ENCODE measurements at regions not wholly inside any gene's neighbourhood (a gene's known extent, or its start where the extent isn't known, plus 50 kb on each side); places are given as distances from the start of the nearest gene placed in this dataset.

- no peaks in the 10 kb centered on the region for H3K4me1 Mint-ChIP-seq (ENCODE audit: low read depth)
- TF ChIP-seq CTCF (IDR thresholded peaks at IDR 0.05): no peak
- no peak for DNase-seq (ENCODE audit: low spot score)
- H3K4me3 Mint-ChIP-seq (ENCODE audit: unreplicated experiment): no peak overlapping the region
- peaks cover 23% of the 10 kb centered on the region for H3K9me3 Mint-ChIP-seq (ENCODE audit: low read depth)
- H3K27me3 Mint-ChIP-seq (ENCODE audit: low read depth): no peaks in the 10 kb centered on the region
- H3K36me3 Mint-ChIP-seq (ENCODE audit: low read depth): no peaks in the 10 kb centered on the region
- H3K27ac Mint-ChIP-seq (ENCODE audit: unreplicated experiment): no peak overlapping the region
Observed at GRCh38 chrX:122076241-122076640, 1028.8 kb downstream of the GLUD2 start.

GRCh38 chrX:122078079-122078478, 1030.7 kb downstream of the GLUD2 start:
- Mint-ChIP-seq H3K27me3 (ENCODE audit: low read depth) (no peaks in the 10 kb centered on the region), H3K9me3 (ENCODE audit: low read depth) (peaks cover 13% of the 10 kb centered on the region), H3K27ac (ENCODE audit: unreplicated experiment) (no peak overlapping the region), H3K36me3 (ENCODE audit: low read depth) (no peaks in the 10 kb centered on the region), H3K4me3 (ENCODE audit: unreplicated experiment) (no peak overlapping the region), H3K4me1 (ENCODE audit: low read depth) (no peaks in the 10 kb centered on the region)
- TF ChIP-seq CTCF (IDR thresholded peaks at IDR 0.05): no peak
- DNase-seq (ENCODE audit: low spot score): no peak

- H3K9me3 Mint-ChIP-seq (ENCODE audit: low read depth): peaks cover 25% of the 10 kb centered on the region
- H3K27ac Mint-ChIP-seq (ENCODE audit: unreplicated experiment): no peak overlapping the region
- no peak overlapping the region for H3K4me3 Mint-ChIP-seq (ENCODE audit: unreplicated experiment)
- no peak for TF ChIP-seq CTCF (IDR thresholded peaks at IDR 0.05)
- DNase-seq (ENCODE audit: low spot score): no peak
- peaks cover 9% of the 10 kb centered on the region for H3K4me1 Mint-ChIP-seq (ENCODE audit: low read depth)
- no peaks in the 10 kb centered on the region for H3K36me3 Mint-ChIP-seq (ENCODE audit: low read depth)
- no peaks in the 10 kb centered on the region for H3K27me3 Mint-ChIP-seq (ENCODE audit: low read depth)
Observed at GRCh38 chrX:122087341-122087740, 1039.9 kb downstream of the GLUD2 start.

GRCh38 chrX:122091571-122091970, 1044.2 kb downstream of the GLUD2 start:
- no peak for TF ChIP-seq CTCF (IDR thresholded peaks at IDR 0.05)
- Mint-ChIP-seq H3K27me3 (ENCODE audit: low read depth) (no peaks in the 10 kb centered on the region), H3K9me3 (ENCODE audit: low read depth) (peaks cover 25% of the 10 kb centered on the region), H3K4me1 (ENCODE audit: low read depth) (peaks cover 13% of the 10 kb centered on the region), H3K36me3 (ENCODE audit: low read depth) (no peaks in the 10 kb centered on the region), H3K4me3 (ENCODE audit: unreplicated experiment) (no peak overlapping the region), H3K27ac (ENCODE audit: unreplicated experiment) (no peak overlapping the region)
- no peak for DNase-seq (ENCODE audit: low spot score)

- no peaks in the 10 kb centered on the region for H3K27me3 Mint-ChIP-seq (ENCODE audit: low read depth)
- peaks cover 29% of the 10 kb centered on the region for H3K9me3 Mint-ChIP-seq (ENCODE audit: low read depth)
- no peak overlapping the region for H3K4me3 Mint-ChIP-seq (ENCODE audit: unreplicated experiment)
- H3K4me1 Mint-ChIP-seq (ENCODE audit: low read depth): peaks cover 6% of the 10 kb centered on the region
- TF ChIP-seq CTCF (IDR thresholded peaks at IDR 0.05): no peak
- no peak overlapping the region for H3K27ac Mint-ChIP-seq (ENCODE audit: unreplicated experiment)
- DNase-seq (ENCODE audit: low spot score): no peak
- no peaks in the 10 kb centered on the region for H3K36me3 Mint-ChIP-seq (ENCODE audit: low read depth)
Observed at GRCh38 chrX:122092360-122092759, 1045.0 kb downstream of the GLUD2 start.
